HG02852 (cell line): ENCODE measurements at regions not wholly inside any gene's neighbourhood (a gene's known extent, or its start where the extent isn't known, plus 50 kb on each side); places are given as distances from the start of the nearest gene placed in this dataset.
"Not testable (repeated sequence)": the region's sequence is repeated elsewhere in the genome, so short reads cannot be mapped to it uniquely, and the experiment has no call there.

ENCODE experiments used
- ATAC-seq: cut with Tn5 transposase; IDR thresholded peaks from one replicate; pipeline ENCODE4 v1.9.1; 2021; ENCODE audit warnings: mild to moderate bottlenecking, moderate library complexity; ENCODE audit not compliant: unreplicated experiment

DNA sequence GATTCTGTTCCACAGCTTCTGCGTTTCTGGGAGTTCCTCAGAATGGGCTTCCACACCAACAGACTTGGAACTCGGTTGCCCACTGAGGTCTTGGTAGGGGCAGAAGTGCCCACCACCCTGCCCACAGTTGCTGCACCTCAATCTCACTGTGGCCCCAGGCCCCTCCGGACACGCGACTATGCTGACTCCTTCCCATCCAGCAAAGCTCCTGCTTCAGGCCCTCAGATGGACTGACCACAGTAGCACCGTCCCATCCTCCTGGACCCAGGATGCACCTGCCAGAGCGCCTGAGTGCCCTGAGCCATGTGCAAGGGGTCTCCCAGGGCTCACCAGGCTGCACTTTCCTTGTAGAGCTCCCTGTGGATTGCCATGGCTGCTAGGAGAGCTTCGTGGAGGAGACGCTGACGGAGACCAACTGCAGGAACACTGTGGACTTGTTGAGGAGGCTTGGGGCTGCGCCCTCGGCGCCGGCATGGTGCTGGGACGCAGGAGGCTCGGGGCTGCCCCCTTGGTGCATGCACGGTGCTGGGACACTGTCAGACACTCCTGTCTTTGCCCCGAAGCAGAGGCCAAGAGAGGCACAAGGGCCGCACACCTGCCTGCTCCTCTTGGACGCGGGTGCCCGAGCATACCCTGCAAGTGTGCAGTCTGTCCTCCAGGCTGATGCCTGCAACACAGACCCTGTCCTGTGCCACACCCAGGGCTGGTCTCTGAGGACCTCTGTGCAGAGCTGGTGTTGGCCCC is 201.3 kb downstream of the LIPI start:
- not testable (repeated sequence) for ATAC-seq

DNA sequence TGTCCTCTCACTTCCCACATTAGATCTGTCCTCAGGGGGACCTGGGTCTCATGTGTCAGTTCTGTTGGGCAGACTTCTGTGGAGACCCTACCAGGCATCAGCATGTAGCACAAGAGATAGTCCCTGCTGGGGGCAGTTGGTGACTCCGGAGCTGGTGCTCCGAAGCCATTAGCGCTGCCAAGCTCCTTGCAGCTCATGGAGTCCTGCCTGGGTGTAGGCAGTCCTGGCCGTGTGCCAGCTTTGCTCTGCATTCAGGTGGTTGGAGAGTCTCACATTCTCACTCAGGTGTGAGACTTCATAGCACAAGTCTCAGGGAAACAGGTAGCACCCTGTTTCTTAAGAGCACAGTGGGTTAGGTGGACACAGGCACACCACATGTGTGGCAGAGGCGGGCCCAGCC is 202.3 kb downstream of the LIPI start:
- not testable (repeated sequence) for ATAC-seq

- not testable (repeated sequence) for ATAC-seq
Measured at GRCh38 chr21:14008006-14008405, 202.7 kb downstream of the LIPI start.

DNA sequence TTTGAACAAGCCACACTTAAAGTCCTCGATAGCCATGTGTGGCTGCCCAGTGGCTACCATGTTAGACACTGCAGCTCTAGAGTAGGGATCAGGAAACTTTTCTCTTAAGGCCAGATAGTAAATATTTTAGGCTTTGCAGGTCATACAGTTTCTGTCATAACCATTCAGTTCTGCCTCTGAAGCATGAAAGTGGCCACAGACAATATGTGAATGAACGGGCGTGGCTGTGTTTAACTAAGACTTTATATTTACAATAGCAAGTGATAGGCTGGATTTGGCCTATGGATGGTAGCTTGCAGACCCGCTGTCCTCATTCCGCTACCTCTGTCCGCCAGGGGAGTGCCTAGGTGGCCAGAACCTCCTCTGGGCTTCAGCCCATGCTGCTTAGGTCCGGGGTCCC is 204.6 kb downstream of the LIPI start:
- not testable (repeated sequence) for ATAC-seq

- not testable (repeated sequence) for ATAC-seq
Measured at GRCh38 chr21:13986996-13987958, 223.5 kb downstream of the LIPI start.

GRCh38 chr21:13985865-13986863 is 224.6 kb downstream of the LIPI start:
- not testable (repeated sequence) for ATAC-seq

DNA sequence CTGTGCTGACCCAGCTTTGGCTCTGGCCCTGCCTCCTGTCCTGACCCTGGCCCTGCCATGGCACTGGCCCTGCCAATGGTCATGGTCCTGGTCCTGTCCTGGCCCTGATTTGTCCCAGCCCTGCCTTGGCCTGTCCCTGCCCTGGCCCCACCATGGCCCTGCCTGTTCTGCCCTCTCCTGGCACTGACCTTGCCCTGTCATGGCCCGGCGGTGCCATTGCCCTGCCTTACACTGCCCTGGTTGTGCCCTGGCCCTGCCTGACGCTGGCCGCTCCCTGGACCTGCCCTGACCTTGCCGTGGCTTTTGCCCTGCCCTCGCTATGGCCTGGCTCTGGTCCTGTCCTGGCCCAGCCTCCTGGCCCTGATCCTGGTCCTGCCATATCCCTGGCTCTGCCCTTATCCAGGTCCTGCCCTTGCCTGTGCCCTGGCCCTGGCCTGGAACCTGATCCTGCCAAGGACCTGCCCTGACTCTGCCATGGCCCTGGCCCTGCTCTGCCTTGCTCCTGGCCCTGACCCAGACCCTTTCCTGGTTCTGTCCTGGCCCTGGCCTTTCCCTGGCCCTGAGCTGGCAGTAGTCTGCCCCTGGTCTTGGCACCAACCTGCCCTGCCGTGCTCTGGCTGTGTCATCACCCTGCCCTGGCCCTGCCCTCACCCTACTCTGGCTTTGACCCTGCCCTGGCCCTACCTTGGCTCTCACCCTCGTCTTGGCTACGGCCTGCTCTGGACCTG is 225.5 kb downstream of the LIPI start:
- not testable (repeated sequence) for ATAC-seq

- not testable (repeated sequence) for ATAC-seq
Measured at GRCh38 chr21:13984728-13985127, 226.0 kb downstream of the LIPI start.

DNA sequence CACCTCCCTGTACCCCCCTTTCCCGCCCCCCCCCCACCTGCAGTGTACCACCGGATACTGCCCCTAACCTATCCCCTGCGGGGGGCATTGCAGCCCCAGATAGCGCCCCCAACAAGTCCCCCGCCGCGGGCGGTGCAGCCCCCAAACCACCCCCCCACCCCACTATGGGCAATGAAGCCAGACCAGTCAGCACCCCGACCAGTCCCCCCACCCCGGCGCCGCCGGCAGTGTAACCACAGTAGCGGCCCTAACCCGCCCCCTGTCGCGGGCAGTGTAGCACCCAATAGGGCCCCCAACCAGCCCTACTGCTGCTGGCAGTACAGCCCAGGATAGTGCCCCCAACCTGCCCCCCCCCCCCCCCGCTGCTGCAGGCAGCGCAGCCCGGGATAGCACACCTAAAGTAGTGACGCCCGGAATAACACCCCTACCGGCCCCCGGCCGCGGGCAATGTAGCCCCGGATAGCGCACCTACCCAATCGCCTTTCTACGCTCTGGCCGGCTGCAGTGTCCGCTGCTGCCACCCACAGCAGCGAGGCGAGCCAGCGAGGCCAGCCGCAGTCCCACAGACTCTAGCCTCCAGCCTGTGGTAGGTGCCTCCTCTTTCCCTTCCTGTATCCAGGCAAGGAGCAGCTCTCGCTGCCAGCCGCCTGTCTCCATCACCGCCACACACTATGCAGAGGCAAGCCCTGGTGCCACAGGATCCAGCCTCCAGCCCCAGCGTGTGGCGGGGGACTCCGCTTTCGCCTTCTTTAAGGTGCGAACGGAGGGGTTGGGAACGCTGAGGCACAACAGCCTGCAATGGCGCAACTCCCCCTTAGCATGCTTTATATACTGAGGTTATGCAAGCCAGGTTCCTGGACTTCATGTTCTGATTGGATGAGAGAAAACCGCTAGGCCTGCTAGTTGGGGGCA is 229.3 kb downstream of the LIPI start:
- not testable (repeated sequence) for ATAC-seq

DNA sequence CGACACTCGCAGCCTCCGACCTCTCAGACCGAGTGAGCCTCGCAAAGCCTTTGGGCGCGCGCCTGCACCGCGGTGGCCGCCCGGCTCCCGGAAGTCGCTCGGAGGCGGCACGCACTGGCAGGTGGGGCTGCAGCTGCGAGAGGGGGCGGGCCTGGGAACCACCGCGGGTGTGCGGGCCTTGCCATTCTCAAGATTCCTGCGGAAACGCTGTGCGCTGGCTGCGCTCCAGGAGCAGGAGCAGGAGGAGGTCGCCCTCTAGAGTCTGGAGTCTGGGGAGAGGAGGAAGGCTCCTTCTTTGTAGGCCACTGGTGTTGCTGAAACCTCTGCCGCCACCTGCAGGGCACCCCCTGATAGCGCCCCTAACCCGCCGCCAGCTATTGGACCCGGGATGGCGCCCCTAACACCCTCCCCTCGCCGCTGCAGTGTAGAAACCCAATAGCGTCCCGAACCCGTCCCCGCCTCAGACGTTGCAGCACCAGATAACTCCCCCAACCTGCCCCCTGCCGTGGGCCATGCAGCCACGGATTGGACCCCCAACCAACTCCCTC is 230.6 kb downstream of the LIPI start:
- peak; percentile 93 for ATAC-seq

DNA sequence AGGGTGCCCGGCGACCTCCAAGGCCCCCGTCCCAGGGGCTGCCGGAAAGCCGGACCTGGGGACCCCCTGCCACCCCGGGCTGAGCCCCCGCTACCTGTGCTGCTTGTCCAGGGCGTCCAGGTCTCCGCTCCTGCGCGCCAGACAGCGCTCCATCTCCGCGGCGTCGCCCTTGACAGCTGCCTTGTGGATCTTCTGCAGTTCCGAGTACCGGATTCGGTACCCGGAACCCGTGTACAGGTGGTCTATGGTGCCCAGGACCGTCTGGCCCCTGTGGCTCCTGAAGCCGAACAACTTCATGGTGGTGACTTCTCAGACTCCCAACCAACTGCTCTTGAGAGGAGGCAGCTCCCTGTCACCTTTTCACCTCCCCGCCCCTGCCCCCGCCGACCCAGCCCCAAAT is 231.1 kb downstream of the LIPI start:
- ATAC-seq: peak; percentile 25

DNA sequence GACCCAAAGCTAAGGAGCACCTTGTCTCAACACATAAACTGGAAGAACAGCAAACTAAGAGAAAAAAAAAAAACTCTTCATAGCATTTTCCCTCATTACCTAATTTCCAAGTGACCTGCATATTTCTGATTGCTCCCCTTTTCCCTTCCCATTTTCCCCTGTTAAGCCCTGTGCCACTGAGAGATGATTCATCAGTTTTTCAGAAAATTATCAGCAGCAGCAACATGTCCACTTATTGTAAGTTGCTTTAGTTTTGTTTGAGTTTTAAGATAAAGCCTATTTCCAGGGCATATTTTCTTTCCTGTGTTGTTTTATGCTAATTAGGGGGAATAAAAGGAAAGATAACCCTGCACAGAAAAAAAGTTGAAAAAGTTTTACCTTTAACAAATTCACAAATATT is 236.2 kb downstream of the LIPI start:
- ATAC-seq: not testable (repeated sequence)

DNA sequence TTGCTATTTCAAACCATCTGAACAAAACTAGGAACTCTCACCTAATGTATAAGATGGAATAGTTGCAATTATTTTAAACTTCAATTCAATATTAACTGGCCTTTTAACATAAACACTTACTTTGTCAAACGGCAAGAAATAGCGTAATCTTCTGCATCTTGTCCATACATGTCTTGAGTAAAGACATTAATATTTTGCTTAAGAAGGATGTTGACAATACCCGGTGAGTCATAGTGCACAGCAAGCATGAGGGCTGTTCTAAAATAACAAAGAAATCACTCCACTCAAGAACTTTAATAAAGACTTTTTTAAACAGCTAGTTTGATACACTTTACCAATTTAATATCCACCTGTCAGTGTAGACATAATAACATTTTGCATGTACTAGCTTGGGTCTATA is 240.9 kb downstream of the LIPI start:
- not testable (repeated sequence) for ATAC-seq

DNA sequence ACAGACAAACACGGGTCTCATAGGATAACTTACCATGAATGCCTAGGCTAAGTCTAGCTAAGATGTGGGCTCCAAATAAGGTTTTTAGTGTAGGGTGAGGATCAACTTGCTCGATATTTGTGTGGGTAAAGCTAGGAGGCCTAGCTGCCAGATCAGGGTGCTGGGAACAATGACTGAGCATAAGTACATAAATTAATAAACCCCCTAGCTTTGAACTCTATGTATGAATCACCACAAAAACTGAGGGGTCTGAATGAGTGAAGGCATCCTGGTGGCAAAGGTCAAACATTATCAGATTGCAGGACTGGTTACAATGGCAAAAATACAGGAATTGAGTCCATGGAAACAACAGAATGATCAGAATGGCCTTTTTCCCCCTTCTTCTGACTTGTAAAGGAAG is 241.8 kb downstream of the LIPI start:
- ATAC-seq: not testable (repeated sequence)

DNA sequence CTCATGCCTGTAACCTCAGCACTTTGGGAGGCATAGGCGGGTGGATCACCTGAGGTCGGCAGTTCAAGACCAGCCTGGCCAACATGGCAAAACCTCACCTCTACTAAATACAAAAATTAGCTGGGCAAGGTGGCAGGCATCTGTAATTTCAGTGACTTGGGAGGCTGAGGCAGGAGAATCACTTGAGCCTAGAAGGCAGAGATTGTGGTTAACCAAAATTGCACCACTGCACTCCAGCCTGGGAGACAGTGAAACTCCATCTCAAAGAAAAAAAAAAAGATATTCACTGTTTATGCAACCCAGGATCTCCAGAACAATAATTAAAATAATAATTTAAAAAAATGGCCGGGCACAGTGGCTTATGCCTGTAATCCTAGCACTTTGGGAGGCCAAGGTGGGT is 247.5 kb downstream of the LIPI start:
- not testable (repeated sequence) for ATAC-seq

DNA sequence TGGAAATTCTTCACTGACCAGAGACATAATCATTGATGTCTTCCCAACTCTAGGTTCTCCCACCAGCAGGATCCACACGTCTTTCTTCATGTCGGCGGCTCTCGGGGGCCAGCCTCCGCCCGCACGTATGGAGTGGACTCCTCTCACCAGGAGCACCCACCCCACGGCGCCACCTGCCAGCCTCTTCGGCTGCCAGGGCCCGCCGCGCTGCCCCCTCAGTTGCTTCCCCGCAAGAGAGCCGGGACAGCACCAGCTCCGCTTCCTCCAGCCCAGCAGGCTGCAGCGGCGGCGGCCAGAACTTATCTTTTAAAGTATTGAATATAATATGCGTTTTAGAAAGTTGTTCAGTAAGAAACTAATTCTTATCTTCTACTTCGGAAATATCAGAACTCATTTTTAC is 273.5 kb downstream of the LIPI start:
- ATAC-seq: no peak

DNA sequence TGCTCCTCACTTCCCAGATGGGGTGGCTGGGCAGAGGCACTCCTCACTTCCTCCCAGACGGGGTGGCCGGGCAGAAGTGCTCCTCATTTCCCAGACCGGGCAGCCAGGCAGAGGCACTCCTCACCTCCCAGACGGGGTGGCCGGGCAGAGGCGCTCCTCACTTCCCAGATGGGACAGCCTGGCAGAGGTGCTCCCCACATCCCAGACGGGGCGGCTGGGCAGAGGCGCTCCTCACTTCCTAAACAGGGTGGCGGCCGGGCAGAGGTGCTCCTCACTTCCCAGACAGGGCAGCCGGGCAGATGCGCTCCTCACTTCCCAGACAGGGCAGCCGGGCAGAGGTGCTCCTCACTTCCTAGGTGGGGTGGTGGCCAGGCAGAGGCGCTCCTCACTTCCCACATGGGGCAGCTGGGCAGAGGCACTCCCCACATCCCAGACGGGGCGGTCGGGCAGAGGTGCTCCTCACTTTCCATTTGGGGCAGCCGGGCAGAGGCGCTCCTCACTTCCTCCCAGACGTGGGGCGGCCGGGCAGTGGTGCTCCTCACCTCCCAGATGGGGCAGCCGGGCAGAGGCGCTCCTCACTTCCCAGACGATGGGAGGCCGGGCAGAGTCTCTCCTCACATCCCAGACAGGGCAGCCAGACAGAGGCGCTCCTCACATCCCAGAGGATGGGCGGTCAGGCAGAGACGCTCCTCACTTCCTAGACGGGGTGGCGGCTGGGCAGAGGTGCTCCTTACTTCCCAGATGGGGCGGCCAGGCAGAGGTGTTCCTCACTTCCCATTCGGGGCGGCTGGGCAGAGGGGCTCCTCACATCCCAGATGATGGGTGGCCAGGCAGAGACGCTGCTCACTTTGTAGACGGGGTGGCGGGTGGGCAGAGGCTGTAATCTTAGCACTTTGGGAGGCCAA is 274.5 kb downstream of the LIPI start:
- not testable (repeated sequence) for ATAC-seq
